ENCODE measurements at regions not wholly inside any gene's neighbourhood (a gene's known extent, or its start where the extent isn't known, plus 50 kb on each side); places are given as distances from the start of the nearest gene placed in this dataset.

GRCh38 chr6:134714113-134714512 lies 235.8 kb downstream of the ALDH8A1 start:
- H3K4me3 ChIP-seq (ENCODE audit: low read length): no peak overlapping the region
- no peak overlapping the region for H3K9ac ChIP-seq (ENCODE audit: low read length)
- H3K9me3 ChIP-seq (ENCODE audit: control insufficient read depth, low read length): no peaks in the 10 kb centered on the region
- H3K27me3 ChIP-seq (ENCODE audit: control insufficient read depth, insufficient read depth, low read length): no peaks in the 10 kb centered on the region
- no peaks in the 10 kb centered on the region for H3K36me3 ChIP-seq (ENCODE audit: control insufficient read depth, insufficient read depth, low read length)
- H3K4me1 ChIP-seq (ENCODE audit: control insufficient read depth, insufficient read depth, low read length): peaks cover 6% of the 10 kb centered on the region

- Histone ChIP-seq H3K36me3 (ENCODE audit: control insufficient read depth, insufficient read depth, low read length) (no peaks in the 10 kb centered on the region), H3K27me3 (ENCODE audit: control insufficient read depth, insufficient read depth, low read length) (no peaks in the 10 kb centered on the region), H3K9ac (ENCODE audit: low read length) (no peak overlapping the region), H3K4me3 (ENCODE audit: low read length) (no peak overlapping the region), H3K4me1 (ENCODE audit: control insufficient read depth, insufficient read depth, low read length) (peaks cover 10% of the 10 kb centered on the region), H3K9me3 (ENCODE audit: control insufficient read depth, low read length) (no peaks in the 10 kb centered on the region)
These were observed 237.6 kb downstream of the ALDH8A1 start for GRCh38 chr6:134712311-134712710.

- Histone ChIP-seq H3K9me3 (ENCODE audit: control insufficient read depth, low read length) (no peaks in the 10 kb centered on the region), H3K4me3 (ENCODE audit: low read length) (no peak overlapping the region), H3K27me3 (ENCODE audit: control insufficient read depth, insufficient read depth, low read length) (no peaks in the 10 kb centered on the region), H3K36me3 (ENCODE audit: control insufficient read depth, insufficient read depth, low read length) (no peaks in the 10 kb centered on the region), H3K4me1 (ENCODE audit: control insufficient read depth, insufficient read depth, low read length) (peaks cover 10% of the 10 kb centered on the region), H3K9ac (ENCODE audit: low read length) (no peak overlapping the region)
These were observed 241.8 kb downstream of the ALDH8A1 start for GRCh38 chr6:134708079-134708478.

- Histone ChIP-seq H3K4me1 (ENCODE audit: control insufficient read depth, insufficient read depth, low read length) (peaks cover 10% of the 10 kb centered on the region), H3K9ac (ENCODE audit: low read length) (no peak overlapping the region), H3K9me3 (ENCODE audit: control insufficient read depth, low read length) (no peaks in the 10 kb centered on the region), H3K27me3 (ENCODE audit: control insufficient read depth, insufficient read depth, low read length) (no peaks in the 10 kb centered on the region), H3K4me3 (ENCODE audit: low read length) (no peak overlapping the region), H3K36me3 (ENCODE audit: control insufficient read depth, insufficient read depth, low read length) (no peaks in the 10 kb centered on the region)
These were observed 242.4 kb downstream of the ALDH8A1 start for GRCh38 chr6:134707342-134708031.

GRCh38 chr6:134706806-134707205 lies 243.1 kb downstream of the ALDH8A1 start:
- Histone ChIP-seq H3K9me3 (ENCODE audit: control insufficient read depth, low read length) (no peaks in the 10 kb centered on the region), H3K36me3 (ENCODE audit: control insufficient read depth, insufficient read depth, low read length) (no peaks in the 10 kb centered on the region), H3K27me3 (ENCODE audit: control insufficient read depth, insufficient read depth, low read length) (no peaks in the 10 kb centered on the region), H3K4me3 (ENCODE audit: low read length) (no peak overlapping the region), H3K9ac (ENCODE audit: low read length) (no peak overlapping the region), H3K4me1 (ENCODE audit: control insufficient read depth, insufficient read depth, low read length) (peaks cover 10% of the 10 kb centered on the region)

GRCh38 chr6:134706153-134706552 lies 243.7 kb downstream of the ALDH8A1 start:
- no peaks in the 10 kb centered on the region for H3K9me3 ChIP-seq (ENCODE audit: control insufficient read depth, low read length)
- peaks cover 10% of the 10 kb centered on the region for H3K4me1 ChIP-seq (ENCODE audit: control insufficient read depth, insufficient read depth, low read length)
- H3K4me3 ChIP-seq (ENCODE audit: low read length): no peak overlapping the region
- H3K9ac ChIP-seq (ENCODE audit: low read length): no peak overlapping the region
- no peaks in the 10 kb centered on the region for H3K27me3 ChIP-seq (ENCODE audit: control insufficient read depth, insufficient read depth, low read length)
- H3K36me3 ChIP-seq (ENCODE audit: control insufficient read depth, insufficient read depth, low read length): no peaks in the 10 kb centered on the region

- Histone ChIP-seq H3K4me1 (ENCODE audit: control insufficient read depth, insufficient read depth, low read length) (peaks cover 10% of the 10 kb centered on the region), H3K36me3 (ENCODE audit: control insufficient read depth, insufficient read depth, low read length) (no peaks in the 10 kb centered on the region), H3K27me3 (ENCODE audit: control insufficient read depth, insufficient read depth, low read length) (no peaks in the 10 kb centered on the region), H3K4me3 (ENCODE audit: low read length) (no peak overlapping the region), H3K9me3 (ENCODE audit: control insufficient read depth, low read length) (no peaks in the 10 kb centered on the region), H3K9ac (ENCODE audit: low read length) (no peak overlapping the region)
These were observed 246.7 kb downstream of the ALDH8A1 start for GRCh38 chr6:134703206-134703605.

- peaks cover 6% of the 10 kb centered on the region for H3K4me1 ChIP-seq (ENCODE audit: control insufficient read depth, insufficient read depth, low read length)
- no peaks in the 10 kb centered on the region for H3K27me3 ChIP-seq (ENCODE audit: control insufficient read depth, insufficient read depth, low read length)
- H3K4me3 ChIP-seq (ENCODE audit: low read length): no peak overlapping the region
- no peaks in the 10 kb centered on the region for H3K36me3 ChIP-seq (ENCODE audit: control insufficient read depth, insufficient read depth, low read length)
- no peak overlapping the region for H3K9ac ChIP-seq (ENCODE audit: low read length)
- no peaks in the 10 kb centered on the region for H3K9me3 ChIP-seq (ENCODE audit: control insufficient read depth, low read length)
These were observed 247.6 kb downstream of the ALDH8A1 start for GRCh38 chr6:134702279-134702678.

GRCh38 chr6:134701301-134701700 lies 248.6 kb downstream of the ALDH8A1 start:
- Histone ChIP-seq H3K9ac (ENCODE audit: low read length) (no peak overlapping the region), H3K36me3 (ENCODE audit: control insufficient read depth, insufficient read depth, low read length) (no peaks in the 10 kb centered on the region), H3K27me3 (ENCODE audit: control insufficient read depth, insufficient read depth, low read length) (no peaks in the 10 kb centered on the region), H3K4me3 (ENCODE audit: low read length) (no peak overlapping the region), H3K9me3 (ENCODE audit: control insufficient read depth, low read length) (no peaks in the 10 kb centered on the region), H3K4me1 (ENCODE audit: control insufficient read depth, insufficient read depth, low read length) (no peaks in the 10 kb centered on the region)

GRCh38 chr6:134698228-134698627 lies 251.7 kb downstream of the ALDH8A1 start:
- Histone ChIP-seq H3K9me3 (ENCODE audit: control insufficient read depth, low read length) (no peaks in the 10 kb centered on the region), H3K9ac (ENCODE audit: low read length) (no peak overlapping the region), H3K4me3 (ENCODE audit: low read length) (no peak overlapping the region), H3K27me3 (ENCODE audit: control insufficient read depth, insufficient read depth, low read length) (no peaks in the 10 kb centered on the region), H3K36me3 (ENCODE audit: control insufficient read depth, insufficient read depth, low read length) (no peaks in the 10 kb centered on the region), H3K4me1 (ENCODE audit: control insufficient read depth, insufficient read depth, low read length) (no peaks in the 10 kb centered on the region)

- H3K27me3 ChIP-seq (ENCODE audit: control insufficient read depth, insufficient read depth, low read length): no peaks in the 10 kb centered on the region
- no peaks in the 10 kb centered on the region for H3K9me3 ChIP-seq (ENCODE audit: control insufficient read depth, low read length)
- no peak overlapping the region for H3K9ac ChIP-seq (ENCODE audit: low read length)
- no peak overlapping the region for H3K4me3 ChIP-seq (ENCODE audit: low read length)
- no peaks in the 10 kb centered on the region for H3K4me1 ChIP-seq (ENCODE audit: control insufficient read depth, insufficient read depth, low read length)
- no peaks in the 10 kb centered on the region for H3K36me3 ChIP-seq (ENCODE audit: control insufficient read depth, insufficient read depth, low read length)
These were observed 257.9 kb downstream of the ALDH8A1 start for GRCh38 chr6:134692008-134692407.

- Histone ChIP-seq H3K27me3 (ENCODE audit: control insufficient read depth, insufficient read depth, low read length) (no peaks in the 10 kb centered on the region), H3K9ac (ENCODE audit: low read length) (no peak overlapping the region), H3K4me3 (ENCODE audit: low read length) (no peak overlapping the region), H3K9me3 (ENCODE audit: control insufficient read depth, low read length) (no peaks in the 10 kb centered on the region), H3K36me3 (ENCODE audit: control insufficient read depth, insufficient read depth, low read length) (no peaks in the 10 kb centered on the region), H3K4me1 (ENCODE audit: control insufficient read depth, insufficient read depth, low read length) (no peaks in the 10 kb centered on the region)
These were observed 258.7 kb downstream of the ALDH8A1 start for GRCh38 chr6:134691180-134691579.

- Histone ChIP-seq H3K9me3 (ENCODE audit: control insufficient read depth, low read length) (no peaks in the 10 kb centered on the region), H3K4me1 (ENCODE audit: control insufficient read depth, insufficient read depth, low read length) (no peaks in the 10 kb centered on the region), H3K9ac (ENCODE audit: low read length) (no peak overlapping the region), H3K36me3 (ENCODE audit: control insufficient read depth, insufficient read depth, low read length) (no peaks in the 10 kb centered on the region), H3K27me3 (ENCODE audit: control insufficient read depth, insufficient read depth, low read length) (no peaks in the 10 kb centered on the region), H3K4me3 (ENCODE audit: low read length) (no peak overlapping the region)
These were observed 259.9 kb downstream of the ALDH8A1 start for GRCh38 chr6:134690048-134690447.
